ENCODE measurements at regions not wholly inside any gene's neighbourhood (a gene's known extent, or its start where the extent isn't known, plus 50 kb on each side); places are given as distances from the start of the nearest gene placed in this dataset.
"Not testable (repeated sequence)": the region's sequence is repeated elsewhere in the genome, so short reads cannot be mapped to it uniquely, and the experiment has no call there.

- TF ChIP-seq CTCF (IDR thresholded peaks at IDR 0.05; ENCODE audit: low read depth, low read length, missing control alignments): no peak
- DNase-seq (ENCODE audit: low read depth): no peak
- in situ Hi-C loops (cut with HindIII; ENCODE audit: low sequenced_read_pairs): no loop called here
- H3K4me3 ChIP-seq (ENCODE audit: low read depth, low read length): no peak overlapping the region
Observed at GRCh38 chr5:53265043-53265442, 155.5 kb upstream of the MOCS2 start.

DNA sequence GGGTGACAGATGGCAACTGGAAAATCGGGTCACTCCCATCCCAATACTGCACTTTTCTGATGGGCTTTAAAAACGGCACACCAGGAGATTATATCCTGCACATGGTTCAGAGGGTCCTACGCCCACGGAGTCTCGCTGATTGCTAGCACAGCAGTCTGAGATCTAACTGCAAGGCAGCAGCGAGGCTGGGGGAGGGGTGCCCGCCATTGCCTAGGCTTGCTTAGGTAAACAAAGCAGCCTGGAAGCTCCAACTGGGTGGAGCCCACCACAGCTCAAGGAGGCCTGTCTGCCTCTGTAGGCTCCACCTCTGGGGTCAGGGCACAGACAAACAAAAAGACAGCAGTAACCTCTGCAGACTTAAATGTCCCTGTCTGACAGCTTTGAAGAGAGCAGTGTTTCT is 158.7 kb upstream of the MOCS2 start:
- in situ Hi-C loops (cut with HindIII; ENCODE audit: low sequenced_read_pairs); H3K4me3 ChIP-seq (ENCODE audit: low read depth, low read length); DNase-seq (ENCODE audit: low read depth): not testable (repeated sequence)

DNA sequence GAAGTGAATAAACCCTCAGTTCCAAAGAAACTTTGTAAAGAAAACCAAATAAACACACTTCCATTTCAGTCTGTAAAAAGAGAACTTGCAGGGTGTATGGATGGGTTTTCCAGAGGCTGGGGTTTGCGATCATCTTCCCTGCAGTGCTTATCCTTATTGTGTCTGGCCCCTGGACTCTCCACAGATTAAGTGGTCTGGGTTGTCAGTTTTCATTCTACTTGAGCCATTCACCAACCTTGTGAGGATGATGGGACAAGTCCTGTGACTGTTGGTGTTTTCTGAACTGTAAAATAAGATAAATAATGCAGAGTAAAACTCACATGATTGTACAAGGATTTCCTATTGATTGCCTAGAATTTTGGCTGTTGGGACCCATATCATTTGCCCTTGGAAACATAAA is 166.1 kb upstream of the MOCS2 start:
- no peak overlapping the region for H3K4me3 ChIP-seq (ENCODE audit: low read depth, low read length)
- TF ChIP-seq CTCF (IDR thresholded peaks at IDR 0.05; ENCODE audit: low read depth, low read length, missing control alignments): no peak
- no peak for DNase-seq (ENCODE audit: low read depth)
- in situ Hi-C loops (cut with HindIII; ENCODE audit: low sequenced_read_pairs): no loop called here

GRCh38 chr5:53276825-53277224 is 167.3 kb upstream of the MOCS2 start:
- H3K4me3 ChIP-seq (ENCODE audit: low read depth, low read length): no peak overlapping the region
- in situ Hi-C loops (cut with HindIII; ENCODE audit: low sequenced_read_pairs): no loop called here
- no peak for DNase-seq (ENCODE audit: low read depth)
- TF ChIP-seq CTCF (IDR thresholded peaks at IDR 0.05; ENCODE audit: low read depth, low read length, missing control alignments): no peak

DNA sequence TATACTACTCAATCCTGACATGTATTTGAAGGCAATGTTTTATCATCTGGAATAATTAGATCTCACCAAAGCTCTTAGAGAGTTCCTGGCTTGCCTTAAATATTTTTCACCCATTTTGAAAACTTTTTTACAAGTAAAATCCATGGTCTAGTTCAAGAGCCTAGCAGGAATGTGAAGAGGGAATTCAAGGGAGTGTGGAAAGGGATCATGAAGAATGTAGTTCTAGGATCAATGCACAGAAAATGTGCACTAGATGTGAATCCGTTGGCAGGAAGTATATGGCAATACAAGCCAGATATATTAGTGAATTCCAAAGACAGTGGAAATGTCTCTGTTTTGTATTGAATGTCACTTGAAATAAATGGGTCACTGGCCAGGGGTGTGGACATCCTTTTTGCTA is 167.9 kb upstream of the MOCS2 start:
- no peak for TF ChIP-seq CTCF (IDR thresholded peaks at IDR 0.05; ENCODE audit: low read depth, low read length, missing control alignments)
- no peak overlapping the region for H3K4me3 ChIP-seq (ENCODE audit: low read depth, low read length)
- no peak for DNase-seq (ENCODE audit: low read depth)
- in situ Hi-C loops (cut with HindIII; ENCODE audit: low sequenced_read_pairs): no loop called here

DNA sequence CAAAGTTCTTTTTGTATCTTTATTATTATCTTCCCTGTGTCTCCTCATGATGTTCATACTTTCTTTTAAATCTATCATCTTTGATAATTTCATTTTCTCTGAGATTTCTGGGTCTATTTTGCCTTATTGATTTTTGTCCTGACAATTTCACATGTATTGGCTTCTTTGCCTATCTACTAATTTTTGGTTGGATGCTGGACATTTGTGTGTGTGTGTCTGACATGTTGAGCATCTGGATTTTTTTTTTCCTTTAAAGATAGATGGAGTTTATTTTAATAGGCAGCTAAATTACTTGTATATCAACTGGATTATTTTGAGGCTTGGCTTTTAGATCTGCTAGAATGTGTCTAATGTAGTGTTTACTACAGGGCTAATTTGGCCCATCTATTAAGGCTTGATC is 178.0 kb upstream of the MOCS2 start:
- DNase-seq (ENCODE audit: low read depth): no peak
- in situ Hi-C loops (cut with HindIII; ENCODE audit: low sequenced_read_pairs): no loop called here

DNA sequence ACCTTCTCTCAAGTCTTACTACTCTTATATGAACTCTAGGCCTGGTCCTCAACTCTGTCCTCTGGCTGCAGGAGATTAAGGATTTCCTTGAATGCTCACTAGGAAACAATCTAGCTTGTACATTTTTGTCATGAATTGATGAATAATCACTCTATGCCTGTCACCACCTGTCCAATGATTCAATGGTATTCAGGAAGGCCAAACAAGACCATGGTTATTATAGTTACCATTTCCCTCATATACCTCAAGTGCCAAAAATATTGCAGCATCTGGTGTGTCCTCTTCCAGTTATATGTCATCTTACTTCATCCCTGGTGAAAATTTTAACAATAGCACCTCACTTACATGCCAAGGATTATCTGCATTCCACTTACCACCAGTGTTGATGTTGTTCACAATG is 179.0 kb upstream of the MOCS2 start:
- no peak overlapping the region for H3K4me3 ChIP-seq (ENCODE audit: low read depth, low read length)
- no peak for TF ChIP-seq CTCF (IDR thresholded peaks at IDR 0.05; ENCODE audit: low read depth, low read length, missing control alignments)
- in situ Hi-C loops (cut with HindIII; ENCODE audit: low sequenced_read_pairs): no loop called here
- no peak for DNase-seq (ENCODE audit: low read depth)

More for the DNA sequence above, 178.0 kb upstream of the MOCS2 start:
- TF ChIP-seq CTCF (IDR thresholded peaks at IDR 0.05; ENCODE audit: low read depth, low read length, missing control alignments): no peak
- H3K4me3 ChIP-seq (ENCODE audit: low read depth, low read length): no peak overlapping the region

Data from astrocyte of the cerebellum (primary cell).